ENCODE measurements at regions not wholly inside any gene's neighbourhood (a gene's known extent, or its start where the extent isn't known, plus 50 kb on each side); places are given as distances from the start of the nearest gene placed in this dataset.
"Not testable (repeated sequence)": the region's sequence is repeated elsewhere in the genome, so short reads cannot be mapped to it uniquely, and the experiment has no call there.

DNA sequence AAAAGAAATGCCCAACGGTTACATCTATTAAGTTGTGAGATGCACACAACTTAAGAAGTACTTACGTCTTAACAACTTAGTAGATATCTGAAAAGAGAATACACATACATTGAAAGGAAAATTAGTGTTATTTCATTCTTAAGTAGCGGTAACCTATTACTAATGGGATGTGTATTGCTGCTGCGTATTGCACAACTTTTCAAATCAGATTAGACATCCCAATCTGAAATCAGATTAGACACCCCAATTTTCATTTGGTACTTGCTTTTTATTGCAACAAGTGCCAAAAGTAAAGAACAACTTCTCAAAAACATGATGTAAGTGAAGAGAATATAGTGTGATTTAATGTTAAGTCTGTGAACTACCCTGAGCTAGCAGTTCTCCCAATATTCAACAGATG lies 155.5 kb downstream of the DSC3 start:
- no peak for TF ChIP-seq JUND (IDR thresholded peaks at IDR 0.05; ENCODE audit: low read depth)
- in situ Hi-C loops (cut with HindIII; ENCODE audit: low pct_unique_long_range_greater_than_20kb, low sequenced_read_pairs) = no loop called here
- no peak for DNase-seq (ENCODE audit: low read depth in 1 of 2, low spot score in 1 of 2)

DNA sequence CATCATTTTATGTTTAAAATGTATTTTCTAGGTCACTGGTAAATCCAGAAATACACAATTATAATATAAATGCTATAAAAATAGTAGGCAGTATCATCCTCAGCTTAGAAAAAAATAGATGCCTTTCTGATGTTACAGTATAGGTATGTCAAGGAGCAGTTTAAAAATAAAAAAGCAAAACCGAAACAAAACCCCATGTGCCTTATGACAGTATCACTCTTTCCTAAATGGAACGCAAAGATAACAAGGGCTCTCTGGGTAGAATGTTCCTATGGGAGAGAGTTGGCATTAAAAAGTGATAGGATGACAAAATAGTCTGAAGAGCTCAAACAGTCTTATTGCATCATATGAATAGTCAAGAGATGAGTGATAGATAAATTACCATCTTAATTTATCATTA lies 172.1 kb downstream of the DSC3 start:
- no peak for DNase-seq (ENCODE audit: low read depth in 1 of 2, low spot score in 1 of 2)
- in situ Hi-C loops (cut with HindIII; ENCODE audit: low pct_unique_long_range_greater_than_20kb, low sequenced_read_pairs) = no loop called here
- no peak for TF ChIP-seq JUND (IDR thresholded peaks at IDR 0.05; ENCODE audit: low read depth)

DNA sequence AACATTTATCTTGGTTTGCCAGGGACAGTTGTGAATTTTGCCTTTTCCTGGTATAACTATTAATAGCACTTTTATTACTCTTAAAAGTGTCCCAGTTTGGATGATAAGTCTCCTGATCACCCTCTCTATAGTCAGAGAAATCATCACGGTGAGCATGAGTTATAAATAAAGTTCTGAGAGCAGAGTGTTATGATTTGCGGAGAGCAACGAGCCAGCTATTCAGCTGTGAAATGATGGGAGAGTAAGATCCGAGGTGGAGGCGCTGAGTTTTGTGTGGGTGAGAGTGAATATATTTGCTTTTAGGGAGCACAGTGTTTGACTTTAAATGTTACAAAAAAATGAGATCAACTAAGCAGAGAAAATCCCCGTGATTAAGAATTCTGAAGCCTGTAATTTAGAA lies 179.6 kb downstream of the DSC3 start:
- no peak for DNase-seq (ENCODE audit: low read depth in 1 of 2, low spot score in 1 of 2)
- no peak for TF ChIP-seq JUND (IDR thresholded peaks at IDR 0.05; ENCODE audit: low read depth)
- in situ Hi-C loops (cut with HindIII; ENCODE audit: low pct_unique_long_range_greater_than_20kb, low sequenced_read_pairs) = no loop called here

DNA sequence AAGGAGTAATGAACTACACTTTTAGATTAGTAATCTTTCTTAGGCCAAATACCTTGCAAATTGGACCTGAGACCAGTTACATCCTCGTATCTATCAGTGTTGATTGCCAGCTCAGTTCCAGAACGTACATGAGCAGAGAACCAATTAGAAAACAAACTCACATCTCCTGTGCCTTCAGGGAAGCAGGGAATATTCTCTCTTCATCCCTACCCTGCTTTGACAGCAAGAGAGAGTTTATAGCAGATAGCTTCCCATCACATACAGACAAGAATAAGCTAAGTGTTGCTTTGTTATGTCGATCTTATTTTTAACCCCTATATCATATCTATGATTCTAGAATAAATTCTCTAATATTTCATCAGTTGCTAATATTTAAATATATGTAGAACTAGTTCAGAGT lies 181.8 kb downstream of the DSC3 start:
- no peak for DNase-seq (ENCODE audit: low read depth in 1 of 2, low spot score in 1 of 2)
- in situ Hi-C loops (cut with HindIII; ENCODE audit: low pct_unique_long_range_greater_than_20kb, low sequenced_read_pairs) = no loop called here
- no peak for TF ChIP-seq JUND (IDR thresholded peaks at IDR 0.05; ENCODE audit: low read depth)

DNA sequence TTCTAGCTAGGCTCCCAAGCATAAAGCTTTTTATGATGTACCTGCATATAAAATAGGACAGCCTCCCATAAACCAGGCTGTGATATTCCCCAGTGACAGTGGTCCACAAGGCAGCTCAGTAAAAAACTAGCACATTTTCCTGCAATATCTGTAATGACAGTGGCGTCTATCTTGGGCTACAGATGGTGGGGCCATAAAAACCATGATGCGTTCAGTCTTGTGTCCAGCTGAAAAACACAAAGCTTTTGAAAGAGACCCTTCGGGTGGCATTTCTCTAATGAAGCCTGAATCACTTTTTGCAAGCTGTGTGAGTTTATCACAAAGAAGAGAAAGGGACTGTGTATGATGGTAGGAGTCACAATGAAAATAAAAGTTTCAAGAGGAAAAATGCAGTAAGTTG lies 183.5 kb downstream of the DSC3 start:
- DNase-seq (ENCODE audit: low read depth in 1 of 2, low spot score in 1 of 2) = no peak
- no peak for TF ChIP-seq JUND (IDR thresholded peaks at IDR 0.05; ENCODE audit: low read depth)
- in situ Hi-C loops (cut with HindIII; ENCODE audit: low pct_unique_long_range_greater_than_20kb, low sequenced_read_pairs) = no loop called here

DNA sequence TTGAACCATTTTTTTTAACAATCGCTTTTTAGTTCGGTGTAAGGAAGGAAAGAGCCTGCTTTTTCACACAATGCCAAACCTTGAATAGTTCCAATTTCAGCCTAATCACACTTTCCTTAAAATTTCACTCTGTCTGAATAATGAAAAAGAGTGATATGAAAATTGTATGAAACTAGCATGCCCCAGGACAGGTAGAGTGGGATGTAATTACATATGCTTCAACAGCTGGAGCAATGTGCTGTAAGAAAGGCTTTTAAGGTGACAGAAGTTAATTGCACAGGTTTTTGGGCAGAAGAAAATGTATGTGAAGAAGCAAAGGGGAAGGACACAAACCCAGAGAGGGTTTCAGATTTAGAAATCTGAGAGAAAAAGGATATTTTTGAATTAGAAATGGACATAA lies 184.0 kb downstream of the DSC3 start:
- in situ Hi-C loops (cut with HindIII; ENCODE audit: low pct_unique_long_range_greater_than_20kb, low sequenced_read_pairs) = no loop called here
- TF ChIP-seq JUND (IDR thresholded peaks at IDR 0.05; ENCODE audit: low read depth) = no peak
- DNase-seq (ENCODE audit: low read depth in 1 of 2, low spot score in 1 of 2) = no peak

DNA sequence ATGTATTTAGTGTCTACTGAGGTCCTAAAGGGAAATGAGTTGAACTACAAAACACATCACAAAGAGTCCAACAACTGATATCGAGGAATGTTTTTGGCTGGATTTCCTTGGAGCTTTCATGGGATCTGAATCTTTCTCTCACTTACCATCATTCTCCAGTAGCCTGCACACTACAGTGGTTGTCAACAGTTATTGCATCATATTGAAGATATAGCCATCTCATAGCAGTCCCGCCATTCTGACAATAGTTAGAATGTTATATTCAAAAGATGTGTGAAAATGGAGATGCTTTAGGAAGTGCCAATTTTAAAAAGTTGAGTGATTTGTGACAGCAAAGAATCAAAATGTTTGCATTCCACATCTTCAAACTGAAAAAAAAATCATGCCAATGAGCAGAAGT lies 186.8 kb downstream of the DSC3 start:
- in situ Hi-C loops (cut with HindIII; ENCODE audit: low pct_unique_long_range_greater_than_20kb, low sequenced_read_pairs) = no loop called here
- DNase-seq (ENCODE audit: low read depth in 1 of 2, low spot score in 1 of 2) = no peak
- no peak for TF ChIP-seq JUND (IDR thresholded peaks at IDR 0.05; ENCODE audit: low read depth)

DNA sequence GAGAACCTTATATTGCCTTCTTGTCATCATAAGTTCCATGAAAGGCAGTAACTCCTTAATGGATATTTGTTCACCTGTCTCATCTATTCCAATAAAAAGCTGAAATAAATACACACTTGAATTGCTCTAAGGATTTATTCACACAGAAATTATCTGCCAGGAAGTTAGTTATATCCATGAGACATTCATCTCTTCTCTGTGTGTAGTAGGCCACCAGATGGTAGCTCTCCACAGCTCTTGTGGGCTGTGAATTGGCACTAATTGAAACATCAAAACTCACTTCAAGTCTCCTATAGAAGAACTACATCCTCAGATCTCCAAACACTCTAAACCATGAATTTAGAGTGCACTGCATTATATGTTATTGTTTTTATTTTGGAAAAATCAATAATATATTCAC lies 189.6 kb downstream of the DSC3 start:
- no peak for DNase-seq (ENCODE audit: low read depth in 1 of 2, low spot score in 1 of 2)
- no peak for TF ChIP-seq JUND (IDR thresholded peaks at IDR 0.05; ENCODE audit: low read depth)
- in situ Hi-C loops (cut with HindIII; ENCODE audit: low pct_unique_long_range_greater_than_20kb, low sequenced_read_pairs) = no loop called here

DNA sequence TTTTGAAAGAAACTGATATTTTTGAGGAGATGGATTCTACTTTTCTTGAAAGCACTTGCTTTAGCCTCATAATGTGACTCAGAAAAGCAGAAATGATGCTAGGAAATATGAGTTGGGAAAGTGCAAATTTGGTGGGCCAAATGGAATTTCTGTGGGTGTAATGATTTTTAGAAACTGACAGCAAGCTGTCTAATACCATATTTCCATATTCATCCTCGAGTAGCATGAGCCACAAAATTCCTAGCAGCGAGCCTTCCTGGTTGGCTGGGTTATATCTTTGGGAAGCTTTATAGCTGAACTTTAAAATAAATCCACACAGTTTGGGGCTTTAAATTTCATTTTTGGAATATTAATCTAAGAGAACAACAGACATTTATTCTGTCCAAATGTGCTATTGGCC lies 190.0 kb downstream of the DSC3 start:
- TF ChIP-seq JUND (IDR thresholded peaks at IDR 0.05; ENCODE audit: low read depth) = no peak
- in situ Hi-C loops (cut with HindIII; ENCODE audit: low pct_unique_long_range_greater_than_20kb, low sequenced_read_pairs) = no loop called here
- no peak for DNase-seq (ENCODE audit: low read depth in 1 of 2, low spot score in 1 of 2)

DNA sequence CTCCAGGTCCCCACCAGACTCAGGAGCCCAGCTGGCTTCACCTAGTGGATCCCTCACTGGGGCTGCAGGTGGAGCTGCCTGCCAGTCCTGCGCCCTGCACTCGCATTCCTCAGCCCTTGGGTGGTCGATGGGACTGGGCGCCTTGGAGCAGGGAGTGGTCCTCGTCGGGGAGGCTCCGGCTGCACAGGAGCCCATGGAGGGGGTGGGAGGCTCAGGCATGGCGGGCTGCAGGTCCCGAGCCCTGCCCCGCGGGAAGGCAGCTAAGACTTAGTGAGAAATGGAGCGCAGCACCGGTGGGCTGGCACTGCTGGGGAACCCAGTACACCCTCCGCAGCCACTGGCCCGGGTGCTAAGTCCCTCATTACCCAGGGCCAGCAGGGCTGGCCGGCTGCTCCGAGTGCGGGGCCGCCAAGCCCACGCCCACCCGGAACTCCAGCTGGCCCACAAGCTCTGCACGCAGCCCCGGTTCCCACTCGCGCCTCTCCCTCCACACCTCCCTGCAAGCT lies 203.4 kb downstream of the DSC3 start:
- in situ Hi-C loops (cut with HindIII; ENCODE audit: low pct_unique_long_range_greater_than_20kb, low sequenced_read_pairs); DNase-seq (ENCODE audit: low read depth in 1 of 2, low spot score in 1 of 2): not testable (repeated sequence)

DNA sequence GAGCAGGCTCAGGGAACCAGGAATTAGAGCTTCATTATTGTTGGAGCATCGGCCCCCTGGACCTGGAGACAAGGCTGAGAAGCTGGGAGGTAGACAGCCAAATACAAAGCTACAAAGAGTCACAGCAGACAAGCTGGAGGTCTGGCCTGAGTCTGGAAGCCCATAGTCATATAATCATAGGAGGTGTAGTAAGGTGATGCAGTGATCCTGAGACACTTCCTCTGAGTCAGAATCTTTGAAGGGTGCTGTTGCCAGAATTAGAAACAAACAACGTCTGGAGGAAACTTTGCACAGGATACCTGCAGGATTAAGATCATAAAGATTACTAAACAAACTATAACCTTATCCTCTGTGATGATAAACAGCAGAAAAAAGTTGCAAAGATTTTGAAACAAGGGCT lies 213.8 kb downstream of the DSC3 start:
- no peak for DNase-seq (ENCODE audit: low read depth in 1 of 2, low spot score in 1 of 2)
- in situ Hi-C loops (cut with HindIII; ENCODE audit: low pct_unique_long_range_greater_than_20kb, low sequenced_read_pairs) = no loop called here
- TF ChIP-seq JUND (IDR thresholded peaks at IDR 0.05; ENCODE audit: low read depth) = no peak

DNA sequence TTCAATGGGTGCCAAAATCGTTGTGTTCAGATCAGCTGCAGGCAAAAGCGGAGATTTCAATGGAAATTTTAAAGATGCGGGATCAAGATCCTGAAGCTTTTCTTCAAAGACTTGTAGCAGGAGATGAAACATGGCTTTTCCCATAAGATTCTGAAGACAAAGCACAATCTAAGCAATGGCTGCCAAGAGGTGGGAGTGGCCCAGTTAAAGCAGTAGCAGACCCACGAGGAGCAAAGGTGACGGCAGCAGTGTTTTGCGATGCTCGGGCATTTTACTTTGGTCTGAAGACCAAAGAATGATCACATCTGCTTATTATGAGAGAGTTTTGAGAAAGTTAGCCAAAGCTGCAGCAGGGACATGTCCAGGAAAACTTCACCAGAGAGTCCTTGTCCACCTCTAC lies 222.9 kb downstream of the DSC3 start:
- DNase-seq (ENCODE audit: low read depth in 1 of 2, low spot score in 1 of 2) = no peak
- in situ Hi-C loops (cut with HindIII; ENCODE audit: low pct_unique_long_range_greater_than_20kb, low sequenced_read_pairs) = no loop called here
- no peak for TF ChIP-seq JUND (IDR thresholded peaks at IDR 0.05; ENCODE audit: low read depth)

DNA sequence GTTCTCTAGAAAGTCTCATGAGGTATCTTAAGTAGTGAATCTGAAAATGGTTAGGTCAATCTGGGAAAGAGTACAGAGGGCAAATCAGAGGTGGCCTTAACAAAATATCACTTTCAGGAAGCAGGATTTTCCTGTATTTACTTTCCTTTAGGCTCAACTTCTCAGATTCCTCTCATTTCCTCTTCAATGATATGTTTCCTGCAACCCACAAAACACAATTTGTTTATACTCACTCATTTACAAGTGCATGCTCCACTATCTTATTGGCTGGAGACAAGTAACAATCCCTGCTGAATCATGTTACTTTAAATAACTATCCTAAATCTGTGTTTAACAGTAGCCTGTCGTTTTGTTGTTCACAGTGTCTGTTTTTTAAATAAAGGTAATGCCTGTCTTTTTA lies 228.1 kb downstream of the DSC3 start:
- in situ Hi-C loops (cut with HindIII; ENCODE audit: low pct_unique_long_range_greater_than_20kb, low sequenced_read_pairs) = no loop called here
- TF ChIP-seq JUND (IDR thresholded peaks at IDR 0.05; ENCODE audit: low read depth) = no peak
- no peak for DNase-seq (ENCODE audit: low read depth in 1 of 2, low spot score in 1 of 2)

DNA sequence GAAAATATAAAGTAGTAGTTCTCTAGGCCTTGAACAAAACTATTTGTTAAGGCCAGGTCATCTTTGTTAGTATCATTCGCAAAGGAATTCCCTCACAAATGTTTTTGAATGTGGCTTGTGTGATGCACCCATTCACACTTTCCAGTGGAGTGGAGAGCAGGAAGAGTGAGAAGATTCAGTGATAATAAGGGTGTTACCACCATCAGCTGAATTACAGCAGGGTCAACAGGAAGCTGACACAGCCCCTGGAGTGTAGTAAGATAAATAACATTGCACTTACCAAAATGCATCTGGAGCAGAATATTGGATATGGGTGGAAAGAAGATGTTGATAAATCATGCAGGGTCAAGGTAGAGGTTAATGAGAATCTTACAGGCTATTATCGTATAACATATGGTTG lies 231.0 kb downstream of the DSC3 start:
- no peak for DNase-seq (ENCODE audit: low read depth in 1 of 2, low spot score in 1 of 2)
- in situ Hi-C loops (cut with HindIII; ENCODE audit: low pct_unique_long_range_greater_than_20kb, low sequenced_read_pairs) = no loop called here
- TF ChIP-seq JUND (IDR thresholded peaks at IDR 0.05; ENCODE audit: low read depth) = no peak

DNA sequence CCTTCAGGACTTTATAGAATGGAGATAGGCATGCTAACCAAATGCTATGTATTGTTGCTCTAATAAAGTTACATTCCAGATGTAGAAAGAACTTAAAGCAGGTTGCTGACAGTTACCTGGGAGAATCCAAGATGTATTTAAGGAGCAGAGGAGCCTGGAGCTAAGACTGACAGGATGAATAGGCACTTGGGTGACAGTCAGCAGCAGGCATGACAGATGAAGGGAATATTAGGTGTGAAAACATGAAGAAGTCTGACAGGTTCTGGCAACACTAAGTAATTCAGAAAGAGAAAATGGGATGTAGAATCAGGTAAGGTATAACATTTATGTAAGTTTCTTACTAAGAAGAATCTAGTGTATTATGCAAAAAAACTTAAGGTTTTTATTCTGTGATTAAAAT lies 232.0 kb downstream of the DSC3 start:
- no peak for DNase-seq (ENCODE audit: low read depth in 1 of 2, low spot score in 1 of 2)
- TF ChIP-seq JUND (IDR thresholded peaks at IDR 0.05; ENCODE audit: low read depth) = no peak
- in situ Hi-C loops (cut with HindIII; ENCODE audit: low pct_unique_long_range_greater_than_20kb, low sequenced_read_pairs) = no loop called here
